ENCODE measurements at regions not wholly inside any gene's neighbourhood (a gene's known extent, or its start where the extent isn't known, plus 50 kb on each side); places are given as distances from the start of the nearest gene placed in this dataset.

DNA sequence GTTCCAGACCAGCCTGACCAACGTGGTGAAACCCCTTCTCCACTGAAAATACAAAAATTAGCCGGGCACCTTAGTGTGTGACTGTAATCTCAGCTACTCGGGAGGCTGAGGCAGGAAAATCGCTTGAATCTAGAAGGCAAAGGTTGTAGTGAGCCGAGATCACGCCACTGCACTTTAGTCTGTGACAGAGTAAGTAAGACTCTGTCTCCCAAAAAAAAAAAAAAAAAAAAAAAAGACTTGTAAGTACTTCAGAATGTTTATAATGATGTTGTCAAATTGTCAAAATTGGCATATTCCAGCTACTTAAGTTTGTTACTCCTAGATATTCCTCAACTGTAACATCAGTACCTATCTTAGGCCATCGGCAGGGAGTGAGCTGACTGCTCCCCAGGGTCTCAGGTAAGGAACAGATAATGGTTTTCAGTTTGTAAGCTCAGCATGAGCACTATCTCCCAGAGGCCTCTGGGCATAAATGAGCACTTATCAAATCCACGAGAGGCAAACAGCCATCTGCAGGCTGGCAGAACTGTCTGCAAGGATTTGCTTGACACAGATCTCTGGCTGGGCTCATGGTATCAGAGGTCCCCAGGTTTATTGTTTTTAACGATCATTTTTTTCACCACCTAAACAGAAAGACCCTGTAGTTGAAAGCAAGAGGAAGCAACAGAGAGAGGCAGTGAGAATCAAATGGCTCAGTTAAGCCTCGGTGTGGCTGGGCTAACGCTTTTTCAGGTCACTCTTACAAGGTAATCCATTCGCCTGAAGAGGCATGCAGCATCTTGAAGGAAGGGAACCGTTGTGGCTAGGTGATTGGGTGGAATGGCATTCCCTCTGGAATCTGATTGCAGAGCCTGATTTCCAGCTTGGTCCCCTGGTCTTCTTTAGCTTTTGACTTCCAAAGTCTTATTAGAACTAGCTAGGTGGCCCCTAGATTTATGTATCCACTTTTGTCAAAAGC lies 115.9 kb downstream of the LY86 start:
- peak; percentile 19 to 66 (median 66) for DNase-seq

GRCh38 chr6:6705061-6705425 lies 116.5 kb downstream of the LY86 start:
- no peak for DNase-seq

GRCh38 chr6:6705915-6706675 lies 117.6 kb downstream of the LY86 start:
- no peak for DNase-seq

GRCh38 chr6:6707143-6707542 lies 118.6 kb downstream of the LY86 start:
- no peak for DNase-seq

GRCh38 chr6:6709106-6709505 lies 120.6 kb downstream of the LY86 start:
- no peak for DNase-seq

GRCh38 chr6:6711031-6711785 lies 122.7 kb downstream of the LY86 start:
- no peak for DNase-seq

DNA sequence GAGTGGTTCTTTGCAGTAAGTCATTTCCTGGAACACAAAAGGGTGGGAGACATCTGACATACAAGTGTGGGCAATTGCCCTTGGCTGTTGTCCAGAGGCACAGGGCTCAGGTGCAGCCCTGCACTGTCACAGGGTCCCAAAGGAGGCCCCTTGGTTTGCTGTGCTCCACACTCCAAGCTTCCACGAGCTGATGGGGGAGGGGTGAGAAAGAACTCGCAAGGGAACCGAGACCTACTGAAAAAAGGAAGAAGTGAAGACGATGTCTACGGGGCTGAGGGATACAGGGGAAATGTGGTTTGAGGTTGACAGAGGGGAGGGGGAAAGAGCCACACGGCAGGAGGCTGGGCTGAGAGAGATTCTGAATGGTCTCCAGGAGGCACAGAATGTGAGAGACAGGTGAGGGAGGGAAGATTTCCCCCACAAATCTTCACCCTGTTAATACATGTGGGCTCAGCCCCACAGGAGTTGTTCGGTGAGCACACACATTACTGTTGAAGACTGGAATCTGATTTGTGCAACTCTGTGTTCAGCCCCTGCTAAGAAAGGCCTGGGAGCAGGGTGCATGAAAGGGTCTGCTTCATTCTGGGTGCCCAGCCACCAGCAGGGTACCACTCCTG lies 123.4 kb downstream of the LY86 start:
- no peak for DNase-seq

DNA sequence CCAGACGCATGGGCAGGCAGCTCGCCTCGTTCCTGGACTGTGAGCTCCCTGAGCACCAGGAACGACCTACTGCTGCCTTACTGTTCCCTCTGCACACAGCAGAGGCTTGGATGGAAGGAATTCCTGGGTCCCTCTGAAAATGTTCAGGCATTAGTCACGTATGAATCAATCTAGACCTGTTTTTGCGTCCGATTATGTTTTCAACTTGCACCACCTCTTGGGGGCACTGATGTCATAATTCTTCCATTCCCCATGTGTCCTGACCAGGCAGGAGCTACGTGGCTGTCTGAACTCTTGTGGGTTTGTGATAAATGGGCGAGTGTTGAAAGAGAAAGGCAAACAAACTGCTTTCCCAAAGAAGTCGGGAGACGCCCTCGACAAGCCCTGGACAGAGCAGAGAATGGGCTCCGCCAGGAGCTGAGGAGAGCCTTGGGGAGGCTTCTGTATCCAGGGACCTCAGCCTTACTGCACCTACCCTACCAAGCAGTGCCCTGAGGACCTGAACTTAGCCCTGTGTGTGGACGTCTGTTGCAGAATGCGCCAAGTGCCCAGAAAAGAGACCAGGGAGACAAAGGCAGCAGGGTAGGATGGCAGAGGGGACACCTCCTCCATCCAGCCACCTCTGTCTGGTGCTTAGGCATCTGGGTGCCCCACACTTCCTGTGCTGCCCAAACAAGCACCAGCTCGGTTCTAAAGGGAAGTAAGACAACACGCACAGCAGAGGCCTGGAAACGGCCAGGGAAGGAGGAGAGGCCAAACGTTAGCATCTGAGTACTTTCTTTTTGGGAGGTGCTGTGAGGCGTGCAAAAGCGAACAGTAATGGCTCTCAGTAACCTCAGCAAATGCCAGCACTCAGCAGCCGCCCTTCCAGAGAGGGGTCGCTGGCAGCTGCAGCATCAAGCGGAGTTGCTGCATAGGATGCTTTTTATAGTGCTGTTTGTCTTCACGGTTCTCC lies 124.2 kb downstream of the LY86 start:
- peak in 1 of 3 experiments; percentile 62 for DNase-seq

GRCh38 chr6:6713657-6714056 lies 125.1 kb downstream of the LY86 start:
- DNase-seq = no peak

GRCh38 chr6:6714118-6714897 lies 125.8 kb downstream of the LY86 start:
- DNase-seq = no peak

- no peak for DNase-seq
These were observed 126.4 kb downstream of the LY86 start for GRCh38 chr6:6714953-6715352.

GRCh38 chr6:6715465-6715864 lies 126.9 kb downstream of the LY86 start:
- no peak for DNase-seq

DNA sequence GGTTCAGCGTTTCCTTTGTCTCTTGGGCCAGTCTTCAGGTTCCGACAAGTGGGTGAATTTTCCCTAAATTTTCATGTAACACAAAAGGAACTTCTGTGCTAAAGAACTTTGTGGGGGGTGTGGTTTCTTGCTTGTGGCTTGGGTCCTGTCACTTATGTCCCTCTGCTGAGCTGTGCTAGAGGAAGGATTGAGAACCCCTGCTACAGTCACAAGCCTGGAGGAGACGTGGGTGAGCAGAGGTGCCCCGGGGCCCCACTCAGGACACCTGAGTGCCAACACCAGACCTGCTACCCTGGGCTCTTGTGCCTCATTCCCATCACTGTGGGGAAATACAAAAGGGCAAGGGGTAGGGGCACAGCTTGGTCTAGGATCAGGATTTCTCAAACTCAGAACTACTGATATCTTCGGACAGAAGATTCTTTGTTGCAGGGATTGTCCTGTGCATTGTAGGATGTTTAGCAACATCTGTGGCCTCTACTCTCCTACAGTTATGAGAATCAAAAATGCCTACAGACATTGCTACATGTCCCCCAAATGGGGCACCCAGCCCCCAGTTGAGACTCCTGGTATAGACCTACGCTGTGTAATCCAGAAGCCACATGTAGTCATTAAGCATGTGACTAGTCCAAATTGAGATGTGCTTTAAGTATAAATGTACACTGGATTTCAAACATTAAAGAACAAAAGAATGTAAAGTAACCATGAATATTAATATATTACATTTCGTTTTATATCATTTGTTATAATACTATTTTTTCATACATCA lies 128.7 kb downstream of the LY86 start:
- no peak for DNase-seq

- no peak for DNase-seq
These were observed 129.4 kb downstream of the LY86 start for GRCh38 chr6:6717953-6718352.

DNA sequence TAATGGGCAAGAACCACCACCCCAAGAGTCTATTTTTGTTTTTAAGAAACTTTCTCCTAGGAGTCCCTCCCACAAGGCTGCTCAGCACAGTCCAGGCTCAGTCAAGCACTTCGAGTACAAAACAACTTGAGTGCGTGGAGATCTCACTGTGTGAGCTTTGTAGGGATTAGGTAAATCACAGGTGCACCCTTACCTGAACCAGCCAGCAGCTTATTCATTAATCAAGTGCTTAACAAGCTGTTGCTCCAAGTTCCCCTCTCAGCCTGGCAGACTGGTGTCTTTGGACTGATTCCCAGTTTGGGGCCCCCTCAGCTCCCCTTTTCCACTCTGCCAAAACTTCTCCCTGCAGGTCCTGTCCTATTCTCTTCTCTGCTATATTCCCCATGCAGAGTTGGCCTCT lies 133.1 kb downstream of the LY86 start:
- DNase-seq = peak in 1 of 3 experiments; percentile 32

- no peak for DNase-seq
These were observed 133.7 kb downstream of the LY86 start for GRCh38 chr6:6722195-6722594.

- no peak for DNase-seq
These were observed 134.8 kb downstream of the LY86 start for GRCh38 chr6:6723361-6723760.

DNA sequence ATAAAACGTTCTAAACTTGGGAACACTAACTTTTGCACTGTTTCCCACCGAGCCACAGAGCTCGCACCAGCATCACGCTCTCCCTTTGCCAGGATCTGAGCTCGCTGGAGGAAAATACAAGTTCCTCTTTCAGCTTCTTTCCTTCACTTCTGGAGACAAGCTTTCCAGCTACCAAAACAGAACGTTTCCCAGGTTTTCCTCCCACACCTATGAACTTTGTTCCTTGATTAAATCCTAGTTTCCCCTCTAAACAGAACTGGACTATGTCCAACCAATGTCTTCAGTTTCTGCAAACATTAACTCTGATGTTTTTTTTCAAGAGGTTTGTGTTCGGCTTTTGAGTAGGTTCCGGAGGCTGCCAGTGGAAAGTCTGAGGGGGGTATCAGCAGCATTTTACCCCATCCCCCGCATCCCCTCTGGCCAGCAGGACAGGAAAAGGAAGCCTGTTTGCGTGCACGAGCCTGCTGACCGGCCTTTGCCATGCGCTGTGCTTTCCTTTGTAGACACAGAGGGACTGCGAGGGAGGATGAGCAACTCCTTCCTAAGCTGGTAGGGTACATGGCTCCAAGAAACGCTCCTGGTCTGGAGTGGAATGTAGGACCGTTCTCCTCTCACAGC lies 135.5 kb downstream of the LY86 start:
- DNase-seq = no peak
